ENCODE measurements at regions not wholly inside any gene's neighbourhood (a gene's known extent, or its start where the extent isn't known, plus 50 kb on each side); places are given as distances from the start of the nearest gene placed in this dataset.

DNA sequence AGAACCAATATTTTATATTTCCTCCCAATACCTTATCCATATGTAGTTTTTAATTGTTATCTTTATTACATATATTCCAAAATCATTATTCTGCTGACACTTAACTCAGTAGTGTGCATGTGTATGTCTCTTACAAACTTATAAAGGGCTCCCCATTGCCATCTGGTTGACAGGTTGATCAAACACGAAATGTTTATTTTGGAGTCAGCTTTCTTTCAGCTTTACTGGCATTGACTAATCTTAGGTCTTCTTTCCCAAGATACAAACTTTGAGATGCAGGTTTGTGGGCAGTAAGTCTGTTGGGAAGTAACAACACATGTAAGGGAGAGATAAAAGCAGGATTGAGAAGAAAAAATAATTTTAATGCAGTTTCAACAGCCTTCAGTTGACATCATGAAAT is 716.0 kb upstream of the CHD1 start:
- Histone ChIP-seq H3K9me3 (ENCODE audit: control insufficient read depth, insufficient read depth, low read depth, low read length) (no peaks in the 10 kb centered on the region), H3K4me1 (ENCODE audit: control insufficient read depth, extremely low read depth, insufficient read depth, low read length) (no peaks in the 10 kb centered on the region), H3K36me3 (ENCODE audit: control insufficient read depth, insufficient read depth, low read length) (no peaks in the 10 kb centered on the region), H3K9ac (ENCODE audit: insufficient read depth, low read length) (no peak overlapping the region), H3K4me3 (replicated peaks in 1 of 4; ENCODE audit: control extremely low read depth in 1 of 4, insufficient read depth in 1 of 4, low read depth in 3 of 4, low read length in 4 of 4) (no peak overlapping the region), H3K79me2 (ENCODE audit: control insufficient read depth, insufficient read depth, low read length) (no peaks in the 10 kb centered on the region), H3K27me3 (ENCODE audit: control insufficient read depth, insufficient read depth, low read length) (no peaks in the 10 kb centered on the region), H2AFZ (ENCODE audit: low read length) (no peak overlapping the region), H3K27ac (ENCODE audit: insufficient read depth, low read length) (no peak overlapping the region), H4K20me1 (ENCODE audit: control insufficient read depth, extremely low read depth, insufficient read depth, low read length) (no peaks in the 10 kb centered on the region), H3K4me2 (ENCODE audit: extremely low read depth, insufficient read depth, low read length) (no peak overlapping the region)
- DNase-seq (ENCODE audit: low read depth in 2 of 2), result no peak
- TF ChIP-seq CTCF (conservative IDR thresholded peaks at IDR 0.05 in 1 of 2, IDR thresholded peaks at IDR 0.05 in 1 of 2; ENCODE audit: low read depth in 1 of 2, low read length in 2 of 2) (no peak), EZH2 (IDR thresholded peaks at IDR 0.05; ENCODE audit: low read length, missing control alignments) (no peak)

- no peak overlapping the region for H3K4me3 ChIP-seq (replicated peaks in 1 of 4; ENCODE audit: control extremely low read depth in 1 of 4, insufficient read depth in 1 of 4, low read depth in 3 of 4, low read length in 4 of 4)
- no peak overlapping the region for H3K27ac ChIP-seq (ENCODE audit: insufficient read depth, low read length)
- no peak overlapping the region for H3K4me2 ChIP-seq (ENCODE audit: extremely low read depth, insufficient read depth, low read length)
- no peaks in the 10 kb centered on the region for H3K9me3 ChIP-seq (ENCODE audit: control insufficient read depth, insufficient read depth, low read depth, low read length)
- H3K79me2 ChIP-seq (ENCODE audit: control insufficient read depth, insufficient read depth, low read length), result no peaks in the 10 kb centered on the region
- H3K36me3 ChIP-seq (ENCODE audit: control insufficient read depth, insufficient read depth, low read length), result no peaks in the 10 kb centered on the region
- TF ChIP-seq EZH2 (IDR thresholded peaks at IDR 0.05; ENCODE audit: low read length, missing control alignments) (no peak), CTCF (conservative IDR thresholded peaks at IDR 0.05 in 1 of 2, IDR thresholded peaks at IDR 0.05 in 1 of 2; ENCODE audit: low read depth in 1 of 2, low read length in 2 of 2) (no peak)
- H2AFZ ChIP-seq (ENCODE audit: low read length), result no peak overlapping the region
- DNase-seq (ENCODE audit: low read depth in 2 of 2), result no peak
- H3K4me1 ChIP-seq (ENCODE audit: control insufficient read depth, extremely low read depth, insufficient read depth, low read length), result no peaks in the 10 kb centered on the region
- no peaks in the 10 kb centered on the region for H4K20me1 ChIP-seq (ENCODE audit: control insufficient read depth, extremely low read depth, insufficient read depth, low read length)
- no peak overlapping the region for H3K9ac ChIP-seq (ENCODE audit: insufficient read depth, low read length)
- H3K27me3 ChIP-seq (ENCODE audit: control insufficient read depth, insufficient read depth, low read length), result no peaks in the 10 kb centered on the region
These were observed 711.8 kb upstream of the CHD1 start for GRCh38 chr5:99640646-99641045.

- no peak overlapping the region for H3K4me2 ChIP-seq (ENCODE audit: extremely low read depth, insufficient read depth, low read length)
- H3K4me1 ChIP-seq (ENCODE audit: control insufficient read depth, extremely low read depth, insufficient read depth, low read length), result no peaks in the 10 kb centered on the region
- no peaks in the 10 kb centered on the region for H3K36me3 ChIP-seq (ENCODE audit: control insufficient read depth, insufficient read depth, low read length)
- no peak overlapping the region for H3K9ac ChIP-seq (ENCODE audit: insufficient read depth, low read length)
- DNase-seq (ENCODE audit: low read depth in 2 of 2), result no peak
- no peaks in the 10 kb centered on the region for H3K9me3 ChIP-seq (ENCODE audit: control insufficient read depth, insufficient read depth, low read depth, low read length)
- H3K27ac ChIP-seq (ENCODE audit: insufficient read depth, low read length), result no peak overlapping the region
- no peak for TF ChIP-seq CTCF (conservative IDR thresholded peaks at IDR 0.05 in 1 of 2, IDR thresholded peaks at IDR 0.05 in 1 of 2; ENCODE audit: low read depth in 1 of 2, low read length in 2 of 2)
- no peak for TF ChIP-seq EZH2 (IDR thresholded peaks at IDR 0.05; ENCODE audit: low read length, missing control alignments)
- no peak overlapping the region for H2AFZ ChIP-seq (ENCODE audit: low read length)
- no peaks in the 10 kb centered on the region for H3K79me2 ChIP-seq (ENCODE audit: control insufficient read depth, insufficient read depth, low read length)
- no peak overlapping the region for H3K4me3 ChIP-seq (replicated peaks in 1 of 4; ENCODE audit: control extremely low read depth in 1 of 4, insufficient read depth in 1 of 4, low read depth in 3 of 4, low read length in 4 of 4)
- H4K20me1 ChIP-seq (ENCODE audit: control insufficient read depth, extremely low read depth, insufficient read depth, low read length), result no peaks in the 10 kb centered on the region
- H3K27me3 ChIP-seq (ENCODE audit: control insufficient read depth, insufficient read depth, low read length), result no peaks in the 10 kb centered on the region
These were observed 711.1 kb upstream of the CHD1 start for GRCh38 chr5:99639905-99640304.

All from fibroblast of lung (primary cell).